22Rv1 (cell line): ENCODE measurements at regions not wholly inside any gene's neighbourhood (a gene's known extent, or its start where the extent isn't known, plus 50 kb on each side); places are given as distances from the start of the nearest gene placed in this dataset.

Source experiments
- ZFX ChIP-seq: fragments of 450-650 bp; IDR thresholded peaks from 2 replicates; pipeline ENCODE4 v1.6.1; 2017; ENCODE audit warnings: antibody characterized with exemption, borderline replicate concordance
- TF ChIP-seq, protein P1 (sequence below): fragments of 450-650 bp; IDR thresholded peaks from 2 replicates; pipeline ENCODE4 v1.5.1; 2017; ENCODE audit warnings: mild to moderate bottlenecking

DNA sequence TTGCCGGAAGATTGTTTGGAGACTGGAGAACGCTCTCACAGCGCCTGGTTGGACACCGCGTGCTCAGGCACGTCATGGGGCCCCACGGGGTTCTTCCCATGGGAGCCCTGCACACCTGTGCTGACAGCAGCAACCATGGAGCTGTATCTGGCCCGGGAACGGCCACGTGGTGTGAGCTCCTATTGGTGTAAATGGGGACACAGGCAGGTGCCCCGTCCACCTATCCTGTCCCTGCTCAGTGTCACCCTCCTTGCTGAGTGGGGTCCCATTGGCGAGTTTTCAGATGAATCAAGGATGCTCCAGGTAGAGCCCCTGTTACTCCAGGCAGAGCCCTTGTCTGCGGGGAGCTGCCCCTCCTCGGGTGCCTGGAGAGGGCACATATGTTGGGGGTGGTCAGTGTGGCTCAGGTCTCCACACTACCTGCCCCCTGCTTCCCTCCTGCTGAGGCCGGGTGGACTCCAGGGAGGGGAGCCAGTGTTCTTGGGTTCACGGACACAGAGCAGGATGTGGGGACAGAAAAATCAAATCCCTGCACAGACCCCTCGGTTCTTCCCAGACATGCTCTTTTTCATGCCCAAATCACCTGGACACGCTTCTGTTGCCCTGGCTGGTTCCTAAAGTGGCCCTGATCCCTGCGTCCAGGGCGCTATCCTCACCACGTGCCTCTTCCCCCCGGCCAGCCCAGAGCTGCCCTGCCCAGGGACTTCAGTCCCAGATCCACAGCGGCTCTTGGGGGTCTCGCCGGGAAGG, 250.1 kb downstream of the ADGRD1 start:
- TF ChIP-seq, protein P1, sequence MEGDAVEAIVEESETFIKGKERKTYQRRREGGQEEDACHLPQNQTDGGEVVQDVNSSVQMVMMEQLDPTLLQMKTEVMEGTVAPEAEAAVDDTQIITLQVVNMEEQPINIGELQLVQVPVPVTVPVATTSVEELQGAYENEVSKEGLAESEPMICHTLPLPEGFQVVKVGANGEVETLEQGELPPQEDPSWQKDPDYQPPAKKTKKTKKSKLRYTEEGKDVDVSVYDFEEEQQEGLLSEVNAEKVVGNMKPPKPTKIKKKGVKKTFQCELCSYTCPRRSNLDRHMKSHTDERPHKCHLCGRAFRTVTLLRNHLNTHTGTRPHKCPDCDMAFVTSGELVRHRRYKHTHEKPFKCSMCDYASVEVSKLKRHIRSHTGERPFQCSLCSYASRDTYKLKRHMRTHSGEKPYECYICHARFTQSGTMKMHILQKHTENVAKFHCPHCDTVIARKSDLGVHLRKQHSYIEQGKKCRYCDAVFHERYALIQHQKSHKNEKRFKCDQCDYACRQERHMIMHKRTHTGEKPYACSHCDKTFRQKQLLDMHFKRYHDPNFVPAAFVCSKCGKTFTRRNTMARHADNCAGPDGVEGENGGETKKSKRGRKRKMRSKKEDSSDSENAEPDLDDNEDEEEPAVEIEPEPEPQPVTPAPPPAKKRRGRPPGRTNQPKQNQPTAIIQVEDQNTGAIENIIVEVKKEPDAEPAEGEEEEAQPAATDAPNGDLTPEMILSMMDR, result no peak
- TF ChIP-seq ZFX, result no peak
